ENCODE measurements at regions not wholly inside any gene's neighbourhood (a gene's known extent, or its start where the extent isn't known, plus 50 kb on each side); places are given as distances from the start of the nearest gene placed in this dataset.

DNA sequence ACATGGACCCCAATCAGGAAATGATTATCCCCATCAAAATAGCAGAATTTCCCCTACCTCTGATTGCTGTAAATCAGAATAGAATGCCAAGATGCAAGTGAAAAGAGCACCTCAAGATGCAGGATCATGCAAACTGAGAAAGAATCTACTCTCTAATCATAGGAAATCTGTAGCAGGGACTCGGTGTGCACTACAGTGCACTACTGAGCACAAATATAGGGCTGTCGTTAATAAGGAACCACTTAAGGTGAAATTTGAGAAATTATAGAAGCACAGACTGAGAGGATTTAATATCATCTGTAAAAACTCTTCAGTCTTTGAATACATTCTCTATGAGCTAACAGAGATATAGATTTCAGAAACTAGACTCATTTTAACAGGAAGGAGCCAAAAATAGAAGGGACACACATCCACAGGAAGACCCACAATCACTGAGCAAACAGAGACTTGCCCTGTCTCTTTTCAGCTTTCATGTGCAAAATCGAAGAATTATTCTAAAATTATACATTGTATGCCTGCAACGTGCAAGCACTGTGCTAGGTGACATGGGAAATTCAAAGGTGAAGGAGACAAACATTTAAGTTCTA, 278.3 kb downstream of the HIVEP2 start:
- TF ChIP-seq, protein P1, sequence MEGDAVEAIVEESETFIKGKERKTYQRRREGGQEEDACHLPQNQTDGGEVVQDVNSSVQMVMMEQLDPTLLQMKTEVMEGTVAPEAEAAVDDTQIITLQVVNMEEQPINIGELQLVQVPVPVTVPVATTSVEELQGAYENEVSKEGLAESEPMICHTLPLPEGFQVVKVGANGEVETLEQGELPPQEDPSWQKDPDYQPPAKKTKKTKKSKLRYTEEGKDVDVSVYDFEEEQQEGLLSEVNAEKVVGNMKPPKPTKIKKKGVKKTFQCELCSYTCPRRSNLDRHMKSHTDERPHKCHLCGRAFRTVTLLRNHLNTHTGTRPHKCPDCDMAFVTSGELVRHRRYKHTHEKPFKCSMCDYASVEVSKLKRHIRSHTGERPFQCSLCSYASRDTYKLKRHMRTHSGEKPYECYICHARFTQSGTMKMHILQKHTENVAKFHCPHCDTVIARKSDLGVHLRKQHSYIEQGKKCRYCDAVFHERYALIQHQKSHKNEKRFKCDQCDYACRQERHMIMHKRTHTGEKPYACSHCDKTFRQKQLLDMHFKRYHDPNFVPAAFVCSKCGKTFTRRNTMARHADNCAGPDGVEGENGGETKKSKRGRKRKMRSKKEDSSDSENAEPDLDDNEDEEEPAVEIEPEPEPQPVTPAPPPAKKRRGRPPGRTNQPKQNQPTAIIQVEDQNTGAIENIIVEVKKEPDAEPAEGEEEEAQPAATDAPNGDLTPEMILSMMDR (IDR thresholded peaks at IDR 0.05; ENCODE audit: low read depth, low read length) = no peak
- DNase-seq (ENCODE audit: extremely low read depth, low read depth) = no peak

DNA sequence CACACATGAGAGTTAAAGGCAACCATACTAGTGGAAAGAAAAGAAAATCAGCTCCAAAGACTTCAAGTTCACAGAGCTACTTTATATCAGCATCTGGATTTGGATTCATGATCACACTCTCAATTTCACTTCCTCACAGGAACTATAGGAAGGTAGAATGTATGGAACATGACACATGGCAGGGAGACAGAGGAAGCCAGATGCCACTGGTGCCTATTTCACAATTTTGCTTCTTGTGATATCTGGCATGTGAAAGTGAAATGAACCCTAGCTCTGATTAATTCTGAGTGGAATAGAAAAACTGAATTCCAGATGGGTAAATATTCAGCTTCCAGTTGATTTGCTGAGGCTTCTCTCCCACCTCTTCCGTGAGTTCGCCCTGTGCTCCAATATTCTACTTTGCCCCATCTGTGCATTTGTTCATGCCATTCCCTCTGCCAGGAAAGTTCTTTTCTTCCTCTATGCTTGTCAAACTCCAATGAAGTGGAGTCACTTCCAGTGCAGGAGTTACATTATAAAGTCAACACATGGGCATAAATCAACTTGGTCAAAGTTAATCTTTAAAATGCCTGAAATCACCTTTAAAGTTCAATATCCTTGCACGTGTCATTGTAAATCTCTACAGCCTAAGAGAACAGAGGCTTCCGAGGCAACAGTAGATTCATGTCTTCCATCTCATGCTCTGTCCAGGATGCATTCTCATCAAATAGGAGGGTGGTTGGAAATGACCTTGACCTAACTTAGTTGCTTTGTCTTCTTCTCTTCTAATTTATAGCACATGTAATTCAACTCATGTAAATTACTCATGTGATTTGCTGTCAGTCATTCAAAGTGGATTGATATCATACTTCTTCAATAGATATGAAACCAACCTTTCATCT, 275.3 kb downstream of the HIVEP2 start:
- DNase-seq (ENCODE audit: extremely low read depth, low read depth) = no peak
- TF ChIP-seq, protein P1 (IDR thresholded peaks at IDR 0.05; ENCODE audit: low read depth, low read length) = no peak

DNA sequence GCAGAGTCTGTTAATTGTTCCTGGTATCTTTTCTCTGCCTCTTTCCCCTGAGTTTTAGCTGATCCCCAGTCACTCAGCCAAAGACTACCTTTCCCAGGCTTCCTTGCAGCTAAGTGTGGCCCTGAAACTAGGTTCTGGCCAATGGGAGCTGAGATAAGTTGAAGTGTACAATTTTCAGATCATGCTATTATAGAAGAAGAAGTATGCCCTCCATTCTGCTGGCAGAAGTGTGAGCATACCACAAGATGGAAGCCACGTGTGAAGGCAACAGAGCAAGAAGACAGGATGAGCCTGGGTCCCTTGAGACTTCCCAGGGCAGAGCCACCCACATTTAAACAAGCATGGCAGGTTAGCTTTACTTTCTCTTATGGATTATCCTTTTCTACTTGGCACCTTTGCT, 273.2 kb downstream of the HIVEP2 start:
- DNase-seq (ENCODE audit: extremely low read depth, low read depth) = no peak
- TF ChIP-seq, protein P1 (IDR thresholded peaks at IDR 0.05; ENCODE audit: low read depth, low read length) = no peak

DNA sequence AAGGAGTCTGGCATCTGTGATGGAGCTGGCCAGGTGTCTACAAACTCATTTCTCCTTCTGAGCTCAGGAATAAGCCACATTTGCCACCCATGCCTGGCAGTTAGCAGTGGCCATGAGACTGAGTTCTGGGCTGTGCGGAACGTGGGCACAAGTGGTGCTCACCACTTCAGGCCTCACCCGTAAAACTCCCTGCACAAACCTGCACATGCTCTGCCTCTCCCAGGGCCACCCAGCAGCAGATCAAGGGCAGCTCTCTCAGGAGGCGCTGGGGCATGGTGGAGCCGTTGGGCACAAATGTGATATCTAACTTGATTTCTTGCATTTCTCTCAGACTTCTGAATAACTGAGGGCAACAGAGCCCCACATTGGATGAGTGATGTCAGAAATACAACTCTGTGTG, 269.5 kb downstream of the HIVEP2 start:
- DNase-seq (ENCODE audit: extremely low read depth, low read depth) = no peak
- TF ChIP-seq, protein P1 (IDR thresholded peaks at IDR 0.05; ENCODE audit: low read depth, low read length) = no peak

DNA sequence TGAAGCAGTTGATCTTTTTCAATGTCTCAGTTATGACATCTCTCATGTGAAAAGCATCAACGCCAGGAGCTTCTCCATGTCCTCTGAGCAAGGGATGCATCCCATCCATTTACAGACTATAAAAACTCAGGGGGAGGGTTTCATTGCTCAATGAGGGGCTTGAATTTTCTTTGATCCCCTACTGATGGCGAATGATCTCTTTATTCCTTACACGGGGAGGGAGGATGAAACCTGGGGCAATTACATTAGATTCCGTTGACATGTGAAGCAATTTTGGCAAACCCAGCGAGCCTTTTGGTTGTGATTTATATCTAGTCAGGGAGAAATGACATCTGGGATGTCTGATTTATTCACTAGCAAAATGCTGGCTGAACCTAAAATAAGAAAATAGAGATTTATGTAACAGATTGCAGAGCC, 268.9 kb downstream of the HIVEP2 start:
- DNase-seq (ENCODE audit: extremely low read depth, low read depth) = no peak
- TF ChIP-seq, protein P1 (IDR thresholded peaks at IDR 0.05; ENCODE audit: low read depth, low read length) = no peak

DNA sequence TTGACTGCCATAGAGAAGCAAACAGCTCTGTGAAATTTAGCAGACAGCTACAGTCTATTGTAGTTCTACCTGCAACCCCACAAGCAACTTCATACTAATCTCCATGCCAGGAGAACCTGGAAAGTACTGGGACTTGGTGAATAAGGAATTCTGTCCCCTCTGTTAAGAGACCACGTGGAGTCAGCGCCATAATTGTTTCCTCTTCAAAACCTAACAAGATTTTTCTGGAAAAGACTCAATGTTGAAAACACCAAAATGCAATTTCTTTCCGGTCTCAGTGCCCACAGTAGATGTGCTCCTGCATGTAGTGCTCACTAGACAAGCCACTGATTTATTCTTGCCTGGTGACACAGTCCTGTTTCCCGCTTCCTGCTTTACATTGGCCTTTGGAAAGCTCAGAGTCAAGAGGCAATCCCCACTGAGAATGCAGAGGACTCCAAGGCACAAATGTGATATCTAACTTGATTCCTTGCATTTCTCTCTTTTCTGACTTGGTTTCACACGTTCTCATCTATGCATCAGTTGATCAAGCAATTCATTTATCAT, 268.3 kb downstream of the HIVEP2 start:
- TF ChIP-seq, protein P1 (IDR thresholded peaks at IDR 0.05; ENCODE audit: low read depth, low read length) = no peak
- DNase-seq (ENCODE audit: extremely low read depth, low read depth) = no peak

All from AG09319 (cell line).